Endothelial cell (in vitro differentiated cells): ENCODE measurements at regions not wholly inside any gene's neighbourhood (a gene's known extent, or its start where the extent isn't known, plus 50 kb on each side); places are given as distances from the start of the nearest gene placed in this dataset.

Source experiments
- DNase-seq: peaks from one replicate; pipeline ENCODE4 v3.0.0; 2021; ENCODE audit warnings: low spot score
- H3K27ac Mint-ChIP-seq: one replicate; pipeline ENCODE4 v1.8.0; 2021; ENCODE audit warnings: mixed read lengths, inconsistent platforms; ENCODE audit not compliant: unreplicated experiment
- H3K27me3 Mint-ChIP-seq: one replicate; pipeline ENCODE4 v1.8.0; 2021; ENCODE audit warnings: mild to moderate bottlenecking, moderate library complexity, mixed read lengths, inconsistent platforms; ENCODE audit not compliant: unreplicated experiment
- H3K36me3 Mint-ChIP-seq: one replicate; pipeline ENCODE4 v1.8.0; 2021; ENCODE audit warnings: mild to moderate bottlenecking, low read depth, mixed read lengths, inconsistent platforms; ENCODE audit not compliant: unreplicated experiment
- H3K4me1 Mint-ChIP-seq: one replicate; pipeline ENCODE4 v1.8.0; 2021; ENCODE audit warnings: mild to moderate bottlenecking, mixed read lengths, inconsistent platforms; ENCODE audit not compliant: unreplicated experiment
- H3K4me3 Mint-ChIP-seq: one replicate; pipeline ENCODE4 v1.8.0; 2021; ENCODE audit warnings: mild to moderate bottlenecking, mixed read lengths, inconsistent platforms; ENCODE audit not compliant: unreplicated experiment
- H3K9me3 Mint-ChIP-seq: one replicate; pipeline ENCODE4 v1.8.0; 2021; ENCODE audit warnings: mixed read lengths, inconsistent platforms; ENCODE audit not compliant: unreplicated experiment
- CTCF ChIP-seq: fragments of 200-600 bp; sonication (generic); IDR thresholded peaks from one replicate; pipeline ENCODE4 v1.5.0; 2021; ENCODE audit warnings: antibody characterized with exemption; ENCODE audit not compliant: unreplicated experiment

- Mint-ChIP-seq H3K4me1 (no peaks in the 10 kb centered on the region), H3K27me3 (no peaks in the 10 kb centered on the region), H3K36me3 (no peaks in the 10 kb centered on the region), H3K9me3 (peaks cover 3% of the 10 kb centered on the region), H3K27ac (no peak overlapping the region), H3K4me3 (no peak overlapping the region)
- TF ChIP-seq CTCF = no peak
- no peak for DNase-seq
Observed at GRCh38 chr6:153852481-153852880, 186.6 kb upstream of the OPRM1 start.

- Mint-ChIP-seq H3K27ac (no peak overlapping the region), H3K9me3 (peaks cover 3% of the 10 kb centered on the region), H3K27me3 (no peaks in the 10 kb centered on the region), H3K4me1 (no peaks in the 10 kb centered on the region), H3K36me3 (no peaks in the 10 kb centered on the region), H3K4me3 (no peak overlapping the region)
- no peak for DNase-seq
- no peak for TF ChIP-seq CTCF
Observed at GRCh38 chr6:153852034-153852433, 187.0 kb upstream of the OPRM1 start.

GRCh38 chr6:153849072-153849779 is 189.8 kb upstream of the OPRM1 start:
- H3K36me3 Mint-ChIP-seq = no peaks in the 10 kb centered on the region
- H3K4me3 Mint-ChIP-seq = no peak overlapping the region
- H3K27ac Mint-ChIP-seq = no peak overlapping the region
- peaks cover 3% of the 10 kb centered on the region for H3K9me3 Mint-ChIP-seq
- no peak for TF ChIP-seq CTCF
- H3K27me3 Mint-ChIP-seq = no peaks in the 10 kb centered on the region
- H3K4me1 Mint-ChIP-seq = peaks cover 2% of the 10 kb centered on the region
- DNase-seq = no peak

- Mint-ChIP-seq H3K4me1 (peaks cover 2% of the 10 kb centered on the region), H3K4me3 (no peak overlapping the region), H3K27ac (no peak overlapping the region), H3K9me3 (no peaks in the 10 kb centered on the region), H3K27me3 (no peaks in the 10 kb centered on the region), H3K36me3 (no peaks in the 10 kb centered on the region)
- DNase-seq = no peak
- no peak for TF ChIP-seq CTCF
Observed at GRCh38 chr6:153843420-153843819, 195.6 kb upstream of the OPRM1 start.

GRCh38 chr6:153842491-153842890 is 196.5 kb upstream of the OPRM1 start:
- TF ChIP-seq CTCF = no peak

More at GRCh38 chr6:153842491-153842890, 196.5 kb upstream of the OPRM1 start:
- Mint-ChIP-seq H3K27me3 (no peaks in the 10 kb centered on the region), H3K4me1 (peaks cover 2% of the 10 kb centered on the region), H3K27ac (no peak overlapping the region), H3K9me3 (no peaks in the 10 kb centered on the region), H3K36me3 (no peaks in the 10 kb centered on the region), H3K4me3 (no peak overlapping the region)
- no peak for DNase-seq
